OCI-LY7 (cell line): ENCODE measurements at regions not wholly inside any gene's neighbourhood (a gene's known extent, or its start where the extent isn't known, plus 50 kb on each side); places are given as distances from the start of the nearest gene placed in this dataset.

Experiments used
- EZH2phosphoT487 ChIP-seq: fragments of 200-600 bp; sonication (generic); IDR thresholded peaks from 2 replicates; pipeline ENCODE4 v1.6.1; 2018; ENCODE audit warnings: low read depth, borderline replicate concordance, mild to moderate bottlenecking, mixed run types, antibody characterized with exemption, low read length, moderate library complexity, mixed read lengths
- TF ChIP-seq, protein P1 (sequence below): fragments of 200-600 bp; sonication (generic); conservative IDR thresholded peaks from 2 replicates; pipeline ENCODE4 v1.5.1; 2014; ENCODE audit warnings: mild to moderate bottlenecking, antibody characterized with exemption, low read length, moderate library complexity, mixed read lengths

DNA sequence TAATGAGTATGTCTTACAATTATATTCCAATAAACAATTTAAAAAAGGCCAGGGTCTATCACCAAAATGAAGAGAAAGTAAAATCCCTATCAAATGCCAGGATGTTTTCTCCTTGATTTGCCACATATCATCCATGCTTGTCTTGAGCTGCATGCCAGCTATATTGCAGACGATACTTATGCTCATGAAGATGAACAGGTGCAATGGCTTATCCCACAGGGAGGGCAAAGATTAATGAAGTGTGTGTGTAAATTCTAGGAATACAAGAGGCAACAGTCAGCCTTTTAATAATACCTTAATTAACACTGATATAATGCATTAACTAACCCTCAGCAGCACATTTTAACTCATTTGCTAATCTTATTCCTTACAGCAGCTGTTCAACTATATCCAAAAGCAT is 850.5 kb downstream of the KCNA4 start:
- TF ChIP-seq, protein P1, sequence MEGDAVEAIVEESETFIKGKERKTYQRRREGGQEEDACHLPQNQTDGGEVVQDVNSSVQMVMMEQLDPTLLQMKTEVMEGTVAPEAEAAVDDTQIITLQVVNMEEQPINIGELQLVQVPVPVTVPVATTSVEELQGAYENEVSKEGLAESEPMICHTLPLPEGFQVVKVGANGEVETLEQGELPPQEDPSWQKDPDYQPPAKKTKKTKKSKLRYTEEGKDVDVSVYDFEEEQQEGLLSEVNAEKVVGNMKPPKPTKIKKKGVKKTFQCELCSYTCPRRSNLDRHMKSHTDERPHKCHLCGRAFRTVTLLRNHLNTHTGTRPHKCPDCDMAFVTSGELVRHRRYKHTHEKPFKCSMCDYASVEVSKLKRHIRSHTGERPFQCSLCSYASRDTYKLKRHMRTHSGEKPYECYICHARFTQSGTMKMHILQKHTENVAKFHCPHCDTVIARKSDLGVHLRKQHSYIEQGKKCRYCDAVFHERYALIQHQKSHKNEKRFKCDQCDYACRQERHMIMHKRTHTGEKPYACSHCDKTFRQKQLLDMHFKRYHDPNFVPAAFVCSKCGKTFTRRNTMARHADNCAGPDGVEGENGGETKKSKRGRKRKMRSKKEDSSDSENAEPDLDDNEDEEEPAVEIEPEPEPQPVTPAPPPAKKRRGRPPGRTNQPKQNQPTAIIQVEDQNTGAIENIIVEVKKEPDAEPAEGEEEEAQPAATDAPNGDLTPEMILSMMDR, result no peak
- TF ChIP-seq EZH2phosphoT487, result no peak
